ENCODE measurements at regions not wholly inside any gene's neighbourhood (a gene's known extent, or its start where the extent isn't known, plus 50 kb on each side); places are given as distances from the start of the nearest gene placed in this dataset.

DNA sequence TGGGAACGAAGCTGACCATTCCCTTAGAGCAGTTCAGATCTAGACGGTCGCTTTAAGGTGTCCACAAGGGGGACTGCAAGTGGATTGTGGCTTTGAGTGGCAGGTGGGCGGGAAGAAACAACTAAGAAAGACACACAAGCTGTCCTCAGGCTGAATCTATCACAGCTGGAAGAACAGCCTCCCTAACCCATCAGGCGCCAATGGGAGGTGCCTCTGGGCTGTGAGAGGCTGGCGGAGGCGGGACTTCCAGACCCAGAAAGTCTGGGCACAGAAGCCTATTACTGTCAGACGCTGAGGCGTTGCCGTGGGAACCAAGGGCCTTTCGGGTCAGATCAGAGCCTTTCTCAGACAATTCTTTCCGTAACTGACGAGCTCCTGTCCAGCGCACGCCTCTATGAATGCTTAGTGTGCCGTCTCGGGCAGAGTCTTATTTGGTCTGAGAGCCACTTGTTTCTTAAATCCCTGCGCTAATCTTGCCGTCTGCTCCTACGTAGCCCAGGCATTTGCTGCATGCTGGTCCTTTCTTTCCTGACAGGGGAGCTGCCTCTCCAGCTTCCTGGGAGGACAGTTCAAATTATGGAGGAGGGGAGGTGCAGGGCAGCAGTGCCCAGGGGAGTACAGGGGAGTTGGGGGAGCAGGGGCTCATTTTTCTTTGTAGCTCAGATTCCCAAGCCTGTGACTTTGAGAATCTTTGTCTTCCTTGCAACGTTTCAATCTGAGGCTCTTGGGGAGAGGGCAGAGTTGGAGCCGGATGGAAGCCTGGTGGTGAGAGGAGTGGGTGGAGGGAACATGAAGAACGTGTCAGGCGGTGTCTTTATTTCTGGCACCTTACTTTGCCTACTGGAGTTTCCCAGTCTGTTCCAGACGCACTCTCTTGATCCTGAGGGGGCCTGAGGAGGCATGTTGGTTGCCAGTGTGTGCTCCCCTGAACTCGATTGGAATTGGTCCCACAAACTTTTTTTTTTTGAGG lies 618.7 kb downstream of the KCNJ18 start:
- TF ChIP-seq GLI4 (CRISPR knock-in tag; IDR thresholded peaks at IDR 0.05; ENCODE audit: borderline replicate concordance) (no peak), ZBTB3 (CRISPR knock-in tag; IDR thresholded peaks at IDR 0.05; ENCODE audit: borderline replicate concordance, low read depth) (no peak), RXRB (CRISPR knock-in tag; IDR thresholded peaks at IDR 0.05; ENCODE audit: borderline replicate concordance) (no peak), ZNF121 (CRISPR knock-in tag; IDR thresholded peaks at IDR 0.05) (no peak), ZBTB20 (CRISPR knock-in tag; IDR thresholded peaks at IDR 0.05; ENCODE audit: borderline replicate concordance, low read depth) (no peak)
